ENCODE measurements at regions not wholly inside any gene's neighbourhood (a gene's known extent, or its start where the extent isn't known, plus 50 kb on each side); places are given as distances from the start of the nearest gene placed in this dataset.

DNA sequence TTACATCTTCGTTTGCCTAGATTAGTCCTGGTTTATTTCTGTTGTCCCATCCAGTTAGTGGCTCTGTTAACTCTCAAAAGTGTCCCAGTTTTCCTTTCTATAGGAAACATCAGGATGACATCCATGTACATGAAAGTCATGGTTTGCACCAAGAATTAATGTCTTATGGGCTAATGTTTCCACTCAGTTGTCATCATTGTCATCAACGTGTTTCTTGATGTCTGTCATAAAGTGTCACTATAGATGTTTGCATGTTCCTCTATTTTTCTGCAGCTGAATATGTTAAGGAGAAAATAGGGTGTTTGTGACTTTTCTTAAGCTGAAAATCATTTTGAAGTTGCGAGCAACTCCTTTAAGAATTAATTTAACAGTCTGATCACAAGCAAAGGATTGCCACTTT is 567.0 kb downstream of the TMEM114 start:
- WGBS, 2 experiments (ENCODE audit: insufficient coverage in 1 of 2, insufficient read length in 1 of 2), result 73 to 89% methylated on average over 3 of the region's 3 CpGs
- Mint-ChIP-seq H3K27me3 (ENCODE audit: insufficient read depth) (no peaks in the 10 kb centered on the region), H3K27ac (no peak overlapping the region), H3K9me3 (no peaks in the 10 kb centered on the region), H3K4me3 (no peak overlapping the region), H3K4me1 (no peaks in the 10 kb centered on the region), H3K36me3 (ENCODE audit: low read depth) (no peaks in the 10 kb centered on the region)
- H3K36me3 ChIP-seq (ENCODE audit: control insufficient read depth, insufficient read depth, low read length), result no peaks in the 10 kb centered on the region
- H3K4me3 ChIP-seq (ENCODE audit: low read length), result no peak overlapping the region
- H3K9me3 ChIP-seq (ENCODE audit: control insufficient read depth, low read length), result no peaks in the 10 kb centered on the region
- H3K4me1 ChIP-seq (ENCODE audit: control insufficient read depth, insufficient read depth, low read length), result no peaks in the 10 kb centered on the region
- peaks cover 10% of the 10 kb centered on the region for H3K27me3 ChIP-seq (ENCODE audit: control insufficient read depth, insufficient read depth, low read length, poor library complexity, severe bottlenecking)
- H3K27ac ChIP-seq (ENCODE audit: low read depth, low read length), result no peak overlapping the region
- DNase-seq, result no peak
- H3K9ac ChIP-seq (ENCODE audit: extremely low read depth, low read length, poor library complexity, severe bottlenecking), result no peak overlapping the region
- TF ChIP-seq, protein P1, sequence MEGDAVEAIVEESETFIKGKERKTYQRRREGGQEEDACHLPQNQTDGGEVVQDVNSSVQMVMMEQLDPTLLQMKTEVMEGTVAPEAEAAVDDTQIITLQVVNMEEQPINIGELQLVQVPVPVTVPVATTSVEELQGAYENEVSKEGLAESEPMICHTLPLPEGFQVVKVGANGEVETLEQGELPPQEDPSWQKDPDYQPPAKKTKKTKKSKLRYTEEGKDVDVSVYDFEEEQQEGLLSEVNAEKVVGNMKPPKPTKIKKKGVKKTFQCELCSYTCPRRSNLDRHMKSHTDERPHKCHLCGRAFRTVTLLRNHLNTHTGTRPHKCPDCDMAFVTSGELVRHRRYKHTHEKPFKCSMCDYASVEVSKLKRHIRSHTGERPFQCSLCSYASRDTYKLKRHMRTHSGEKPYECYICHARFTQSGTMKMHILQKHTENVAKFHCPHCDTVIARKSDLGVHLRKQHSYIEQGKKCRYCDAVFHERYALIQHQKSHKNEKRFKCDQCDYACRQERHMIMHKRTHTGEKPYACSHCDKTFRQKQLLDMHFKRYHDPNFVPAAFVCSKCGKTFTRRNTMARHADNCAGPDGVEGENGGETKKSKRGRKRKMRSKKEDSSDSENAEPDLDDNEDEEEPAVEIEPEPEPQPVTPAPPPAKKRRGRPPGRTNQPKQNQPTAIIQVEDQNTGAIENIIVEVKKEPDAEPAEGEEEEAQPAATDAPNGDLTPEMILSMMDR (conservative IDR thresholded peaks at IDR 0.05), result no peak

DNA sequence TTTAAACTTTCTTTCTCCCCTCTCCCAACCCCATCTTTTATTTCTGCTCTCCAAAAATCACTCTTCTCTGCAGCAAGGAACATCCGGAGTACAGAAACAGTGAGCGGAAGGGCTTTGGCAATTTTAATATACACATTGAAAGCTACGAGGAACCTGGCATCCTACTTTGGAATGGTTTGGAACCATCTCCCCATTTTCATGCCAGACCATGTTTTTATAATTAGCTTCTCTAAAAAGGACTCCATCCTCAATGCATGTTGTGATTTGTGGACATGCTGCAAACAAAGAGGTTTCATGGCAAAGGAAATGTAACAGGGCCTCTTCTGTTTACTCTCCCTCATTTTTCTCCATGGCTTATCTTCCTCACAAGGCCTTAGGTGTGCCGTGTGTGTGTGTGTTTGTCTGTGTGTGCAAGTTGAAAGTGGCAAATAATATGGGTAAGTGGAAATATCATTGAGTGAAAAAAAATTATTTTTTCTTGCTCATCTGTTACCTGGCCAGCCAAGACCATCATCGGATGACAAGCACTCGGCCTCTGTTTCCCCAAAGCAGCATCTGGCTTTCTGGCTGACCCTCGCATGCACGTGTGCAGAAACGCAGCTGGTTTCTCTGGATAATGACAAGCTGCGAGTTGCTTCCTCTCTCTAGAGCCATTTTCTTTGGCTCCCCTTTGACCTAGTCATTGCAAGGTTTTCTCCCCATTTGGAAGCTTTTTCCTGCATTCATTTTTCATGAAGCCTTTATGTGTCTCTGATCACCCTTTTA is 585.0 kb downstream of the TMEM114 start:
- no peak overlapping the region for H3K4me3 ChIP-seq (ENCODE audit: low read length)
- H3K9ac ChIP-seq (ENCODE audit: extremely low read depth, low read length, poor library complexity, severe bottlenecking), result no peak overlapping the region
- no peak overlapping the region for H3K27ac ChIP-seq (ENCODE audit: low read depth, low read length)
- H3K4me1 Mint-ChIP-seq, result no peaks in the 10 kb centered on the region
- WGBS, 2 experiments (ENCODE audit: insufficient coverage in 1 of 2, insufficient read length in 1 of 2), result 92 to 95% methylated on average over 9 to 10 of the region's 10 CpGs
- H3K4me3 Mint-ChIP-seq, result no peak overlapping the region
- no peaks in the 10 kb centered on the region for H3K27me3 ChIP-seq (ENCODE audit: control insufficient read depth, insufficient read depth, low read length, poor library complexity, severe bottlenecking)
- H3K9me3 ChIP-seq (ENCODE audit: control insufficient read depth, low read length), result no peaks in the 10 kb centered on the region
- no peaks in the 10 kb centered on the region for H3K36me3 ChIP-seq (ENCODE audit: control insufficient read depth, insufficient read depth, low read length)
- TF ChIP-seq, protein P1 (conservative IDR thresholded peaks at IDR 0.05), result no peak
- no peak overlapping the region for H3K27ac Mint-ChIP-seq
- DNase-seq, result no peak
- H3K4me1 ChIP-seq (ENCODE audit: control insufficient read depth, insufficient read depth, low read length), result no peaks in the 10 kb centered on the region
- peaks cover 2% of the 10 kb centered on the region for H3K9me3 Mint-ChIP-seq
- H3K27me3 Mint-ChIP-seq (ENCODE audit: insufficient read depth), result no peaks in the 10 kb centered on the region
- H3K36me3 Mint-ChIP-seq (ENCODE audit: low read depth), result no peaks in the 10 kb centered on the region

DNA sequence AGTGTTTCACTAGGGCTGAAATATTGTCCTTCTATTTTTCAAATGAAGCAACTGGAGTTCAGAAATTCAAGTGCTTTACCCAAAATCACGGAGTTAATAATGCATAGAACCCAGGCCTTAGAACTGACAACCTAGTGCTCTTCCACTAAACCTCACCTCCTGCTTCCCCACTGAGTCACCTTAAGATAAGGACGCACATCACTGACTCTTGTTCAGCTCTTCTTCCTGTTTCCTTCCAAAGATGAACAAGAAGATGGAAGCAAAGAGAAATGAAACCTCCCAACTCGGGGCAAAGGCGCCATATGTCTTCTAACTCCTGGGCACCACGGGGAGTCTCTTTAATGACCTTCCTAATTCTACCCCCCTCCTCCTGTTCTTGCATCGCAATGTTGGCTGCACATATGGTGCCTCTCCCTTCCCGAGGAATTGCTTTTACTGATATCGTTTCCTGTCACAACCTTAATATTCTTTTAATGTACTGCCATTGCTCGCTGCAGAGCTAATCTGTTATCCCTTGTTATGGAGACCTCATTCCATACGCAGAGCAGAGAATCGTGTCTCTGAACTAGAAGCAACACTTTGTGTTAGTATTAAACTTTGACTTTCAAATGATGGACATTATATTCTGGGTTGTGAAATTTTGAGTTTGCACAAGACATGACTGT is 591.4 kb downstream of the TMEM114 start:
- Histone ChIP-seq H3K4me3 (ENCODE audit: low read length) (no peak overlapping the region), H3K36me3 (ENCODE audit: control insufficient read depth, insufficient read depth, low read length) (no peaks in the 10 kb centered on the region), H3K9ac (ENCODE audit: extremely low read depth, low read length, poor library complexity, severe bottlenecking) (no peak overlapping the region), H3K27me3 (ENCODE audit: control insufficient read depth, insufficient read depth, low read length, poor library complexity, severe bottlenecking) (peaks cover 12% of the 10 kb centered on the region), H3K27ac (ENCODE audit: low read depth, low read length) (no peak overlapping the region), H3K9me3 (ENCODE audit: control insufficient read depth, low read length) (no peaks in the 10 kb centered on the region), H3K4me1 (ENCODE audit: control insufficient read depth, insufficient read depth, low read length) (peaks cover 7% of the 10 kb centered on the region)
- H3K27me3 Mint-ChIP-seq (ENCODE audit: insufficient read depth), result peaks cover 3% of the 10 kb centered on the region
- H3K9me3 Mint-ChIP-seq, result peaks cover 2% of the 10 kb centered on the region
- 90 to 91% methylated on average over 8 to 11 of the region's 11 CpGs for WGBS, 2 experiments (ENCODE audit: insufficient coverage in 1 of 2, insufficient read length in 1 of 2)
- DNase-seq, result no peak
- H3K4me1 Mint-ChIP-seq, result peaks cover 10% of the 10 kb centered on the region
- no peak overlapping the region for H3K27ac Mint-ChIP-seq
- TF ChIP-seq, protein P1 (conservative IDR thresholded peaks at IDR 0.05), result no peak
- no peaks in the 10 kb centered on the region for H3K36me3 Mint-ChIP-seq (ENCODE audit: low read depth)
- H3K4me3 Mint-ChIP-seq, result no peak overlapping the region

All from endodermal cell (in vitro differentiated cells).